ENCODE measurements at regions not wholly inside any gene's neighbourhood (a gene's known extent, or its start where the extent isn't known, plus 50 kb on each side); places are given as distances from the start of the nearest gene placed in this dataset.

DNA sequence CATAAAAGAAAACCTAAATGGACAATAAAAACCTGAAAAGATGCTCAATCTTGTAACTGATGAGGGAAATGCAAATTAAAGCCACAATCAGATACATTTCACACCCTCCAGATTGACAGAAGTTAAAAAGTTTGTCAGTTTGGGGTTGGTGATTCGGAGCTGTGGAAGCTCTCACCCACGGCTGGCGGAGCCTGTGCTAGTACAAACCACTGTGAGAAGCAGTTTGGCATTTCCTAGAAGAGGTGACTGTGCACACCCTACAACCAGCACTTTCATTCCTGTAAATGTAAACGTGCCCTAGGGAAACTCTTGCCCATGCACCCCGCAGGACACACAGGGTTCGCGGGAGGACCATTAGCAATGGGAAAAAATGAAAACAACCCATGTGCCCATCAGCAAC lies 114.1 kb downstream of the BMS1 start:
- TF ChIP-seq, protein P1, sequence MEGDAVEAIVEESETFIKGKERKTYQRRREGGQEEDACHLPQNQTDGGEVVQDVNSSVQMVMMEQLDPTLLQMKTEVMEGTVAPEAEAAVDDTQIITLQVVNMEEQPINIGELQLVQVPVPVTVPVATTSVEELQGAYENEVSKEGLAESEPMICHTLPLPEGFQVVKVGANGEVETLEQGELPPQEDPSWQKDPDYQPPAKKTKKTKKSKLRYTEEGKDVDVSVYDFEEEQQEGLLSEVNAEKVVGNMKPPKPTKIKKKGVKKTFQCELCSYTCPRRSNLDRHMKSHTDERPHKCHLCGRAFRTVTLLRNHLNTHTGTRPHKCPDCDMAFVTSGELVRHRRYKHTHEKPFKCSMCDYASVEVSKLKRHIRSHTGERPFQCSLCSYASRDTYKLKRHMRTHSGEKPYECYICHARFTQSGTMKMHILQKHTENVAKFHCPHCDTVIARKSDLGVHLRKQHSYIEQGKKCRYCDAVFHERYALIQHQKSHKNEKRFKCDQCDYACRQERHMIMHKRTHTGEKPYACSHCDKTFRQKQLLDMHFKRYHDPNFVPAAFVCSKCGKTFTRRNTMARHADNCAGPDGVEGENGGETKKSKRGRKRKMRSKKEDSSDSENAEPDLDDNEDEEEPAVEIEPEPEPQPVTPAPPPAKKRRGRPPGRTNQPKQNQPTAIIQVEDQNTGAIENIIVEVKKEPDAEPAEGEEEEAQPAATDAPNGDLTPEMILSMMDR (IDR thresholded peaks at IDR 0.05) = no peak
- TF ChIP-seq POLR2A (IDR thresholded peaks at IDR 0.05) = no peak

Data from testis (tissue), 2 donors.